Fibroblast of gingiva (primary cell): ENCODE measurements at regions not wholly inside any gene's neighbourhood (a gene's known extent, or its start where the extent isn't known, plus 50 kb on each side); places are given as distances from the start of the nearest gene placed in this dataset.
"Not testable (repeated sequence)": the region's sequence is repeated elsewhere in the genome, so short reads cannot be mapped to it uniquely, and the experiment has no call there.

Source experiments
- DNase-seq: peaks from one replicate; pipeline ENCODE4 v3.0.0-alpha.2; 2011; ENCODE audit warnings: low read depth

- no peak for DNase-seq
Measured at GRCh38 chr1:55541296-55541695, 326.1 kb upstream of the USP24 start.

GRCh38 chr1:55539652-55540512 lies 324.7 kb upstream of the USP24 start:
- no peak for DNase-seq

DNA sequence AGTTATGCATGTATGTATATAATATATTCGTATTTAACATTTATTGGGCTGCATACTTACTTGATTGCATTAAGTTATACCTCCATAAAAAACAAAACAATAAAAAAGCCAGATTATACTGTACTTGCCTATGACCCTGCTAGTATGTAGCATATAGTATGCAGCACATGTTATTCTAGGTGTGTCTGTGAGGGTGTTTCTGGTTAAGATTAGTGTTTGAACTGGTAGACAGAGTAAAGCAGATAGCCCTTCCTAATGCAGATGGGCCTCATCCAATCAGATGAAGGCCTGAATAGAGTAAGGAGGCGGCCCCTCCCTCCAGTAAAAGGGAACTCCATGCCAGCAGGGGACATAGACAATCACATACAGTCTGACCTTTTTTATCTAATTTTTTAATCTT lies 323.3 kb upstream of the USP24 start:
- no peak for DNase-seq

DNA sequence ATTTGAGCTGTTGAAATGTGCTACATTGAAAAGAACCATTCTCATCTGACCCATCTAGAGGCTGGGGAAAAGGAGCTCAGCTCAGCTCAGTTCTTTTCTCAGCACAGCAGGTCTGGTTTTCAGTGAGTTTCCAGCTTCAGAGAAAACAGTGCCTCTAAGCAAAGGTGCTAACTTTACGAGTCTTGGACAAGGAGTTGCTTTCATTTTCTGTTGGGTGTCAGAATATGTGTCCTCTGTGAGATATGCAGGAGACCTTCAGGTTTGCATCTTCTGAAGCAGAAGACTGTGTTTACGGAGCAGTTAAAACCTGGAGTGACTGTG lies 321.3 kb upstream of the USP24 start:
- DNase-seq: no peak

- no peak for DNase-seq
Measured at GRCh38 chr1:55535724-55536544, 320.8 kb upstream of the USP24 start.

DNA sequence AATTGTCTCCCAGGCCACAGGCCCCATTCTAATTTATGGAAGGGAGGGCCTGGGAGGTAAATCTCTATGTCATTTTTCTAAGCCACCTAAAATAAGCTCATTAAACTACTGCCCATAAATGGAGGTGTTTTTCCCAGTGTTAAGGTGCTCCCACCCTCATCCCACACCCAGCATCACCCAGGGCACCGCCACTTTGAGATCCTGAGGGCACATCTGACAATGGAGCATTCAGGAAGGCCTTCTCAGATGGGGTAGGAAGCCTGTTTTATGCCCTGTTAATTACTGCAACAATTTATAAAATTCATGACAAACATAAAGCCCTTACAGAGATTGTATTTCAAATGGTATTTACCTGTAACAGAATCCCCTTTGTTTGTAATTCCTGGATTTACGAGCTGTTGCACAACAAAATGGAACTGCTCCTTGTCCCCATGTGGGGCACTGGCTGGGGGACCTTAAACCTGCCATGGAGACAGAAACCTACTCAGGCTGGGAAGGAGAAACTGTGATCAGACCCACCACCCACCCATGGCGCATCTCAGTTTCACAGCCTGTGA lies 319.5 kb upstream of the USP24 start:
- DNase-seq: no peak

- DNase-seq: peak; percentile 39
Measured at GRCh38 chr1:55531644-55532043, 316.5 kb upstream of the USP24 start.

GRCh38 chr1:55530749-55531478 lies 315.8 kb upstream of the USP24 start:
- DNase-seq: no peak

DNA sequence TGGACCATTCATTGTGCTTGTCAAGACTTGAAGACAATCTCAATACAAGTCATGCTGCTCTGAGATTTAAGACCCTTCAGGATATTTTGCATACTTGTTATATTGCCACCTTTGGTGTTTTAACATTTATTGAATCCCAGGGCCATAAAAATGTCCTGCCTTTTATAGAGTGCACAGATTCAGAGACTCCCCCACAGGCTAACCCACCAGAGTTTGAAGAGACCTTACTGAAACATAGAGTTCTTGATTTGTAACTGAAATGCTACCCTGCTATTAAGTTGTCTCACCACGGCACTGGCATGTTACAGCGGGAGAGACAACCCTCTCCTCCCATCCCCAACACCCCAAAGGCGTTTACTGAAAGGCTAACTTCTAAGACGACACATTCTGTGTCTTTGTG lies 313.9 kb upstream of the USP24 start:
- DNase-seq: no peak

GRCh38 chr1:55527831-55528230 lies 312.7 kb upstream of the USP24 start:
- DNase-seq: no peak

GRCh38 chr1:55526716-55527115 lies 311.6 kb upstream of the USP24 start:
- no peak for DNase-seq

DNA sequence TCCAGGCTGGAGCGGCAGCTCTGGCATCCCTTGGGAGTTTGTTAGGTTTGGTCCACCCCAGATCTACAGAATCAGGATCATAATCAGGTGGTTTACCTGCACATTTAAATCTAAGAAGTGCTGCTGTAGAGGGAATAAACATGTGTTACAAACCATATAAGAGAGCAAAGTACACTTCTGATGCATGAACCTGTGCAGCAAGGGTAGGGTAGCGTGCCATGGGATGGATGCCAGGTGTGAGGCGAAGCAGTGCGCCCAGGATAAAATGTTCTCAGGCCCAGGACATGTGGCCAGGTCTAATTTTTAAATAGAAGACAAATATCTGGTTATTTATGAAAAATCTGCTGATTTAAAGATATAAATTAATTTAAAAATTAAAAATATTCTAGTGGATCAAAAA lies 308.8 kb upstream of the USP24 start:
- DNase-seq: no peak

GRCh38 chr1:55522982-55523381 lies 307.8 kb upstream of the USP24 start:
- no peak for DNase-seq

- no peak for DNase-seq
Measured at GRCh38 chr1:55522353-55522903, 307.3 kb upstream of the USP24 start.

DNA sequence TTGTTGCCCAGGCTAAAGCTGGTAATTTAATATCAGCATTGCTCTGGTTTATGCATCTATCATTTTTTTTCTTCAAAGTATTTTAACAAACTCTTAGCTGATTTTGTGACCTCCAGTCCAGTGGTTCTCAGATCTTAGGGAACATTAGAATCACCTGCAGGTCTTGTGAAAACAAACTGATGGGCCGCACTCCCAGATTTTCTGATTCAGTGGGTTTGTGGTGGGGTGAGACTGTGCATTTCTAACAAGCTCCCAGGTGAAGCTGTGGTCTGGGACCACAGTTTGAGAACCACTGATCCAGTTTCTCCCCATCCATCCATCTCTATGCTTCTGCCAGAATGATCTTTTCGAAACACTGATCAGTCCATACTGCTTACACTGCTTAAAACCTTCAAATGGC lies 305.7 kb upstream of the USP24 start:
- DNase-seq: no peak

DNA sequence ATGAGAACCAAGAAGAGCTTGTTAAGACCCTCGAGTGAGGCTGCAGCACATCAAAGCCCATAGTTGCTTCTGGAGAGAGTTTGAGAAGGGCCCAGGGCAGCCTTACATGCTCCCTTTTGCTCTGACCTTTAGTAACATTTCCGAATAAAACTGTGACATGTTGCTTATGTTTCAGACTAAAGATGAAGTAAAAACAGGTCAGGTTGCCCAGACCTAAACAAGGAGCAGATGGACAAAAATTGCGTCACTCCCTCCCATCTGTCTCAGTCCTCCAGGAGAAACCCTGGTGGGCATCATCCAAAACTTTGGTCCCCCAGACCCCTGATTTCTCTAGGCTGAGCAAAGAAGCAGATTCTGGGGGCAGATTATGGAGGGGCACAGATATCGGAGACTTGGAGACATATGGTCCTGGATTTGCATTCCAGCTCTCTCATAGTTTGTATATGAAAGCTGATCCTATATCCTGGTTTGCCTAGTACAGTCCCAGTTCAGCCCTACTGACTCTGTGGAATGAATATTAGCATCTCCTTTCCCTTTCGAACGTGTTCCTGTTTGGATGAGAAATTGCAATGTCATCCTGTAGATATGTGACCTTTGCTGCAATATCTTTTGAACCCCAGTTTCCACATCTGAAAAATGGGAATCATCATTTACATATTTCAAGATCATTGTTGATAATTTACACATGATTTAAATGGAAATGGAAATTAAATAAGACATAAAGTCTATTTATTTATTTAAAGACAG lies 304.9 kb upstream of the USP24 start:
- peak; percentile 95 for DNase-seq

GRCh38 chr1:55519276-55519675 lies 304.1 kb upstream of the USP24 start:
- no peak for DNase-seq

- no peak for DNase-seq
Measured at GRCh38 chr1:55517036-55517435, 301.9 kb upstream of the USP24 start.

- not testable (repeated sequence) for DNase-seq
Measured at GRCh38 chr1:55514571-55514970, 299.4 kb upstream of the USP24 start.

DNA sequence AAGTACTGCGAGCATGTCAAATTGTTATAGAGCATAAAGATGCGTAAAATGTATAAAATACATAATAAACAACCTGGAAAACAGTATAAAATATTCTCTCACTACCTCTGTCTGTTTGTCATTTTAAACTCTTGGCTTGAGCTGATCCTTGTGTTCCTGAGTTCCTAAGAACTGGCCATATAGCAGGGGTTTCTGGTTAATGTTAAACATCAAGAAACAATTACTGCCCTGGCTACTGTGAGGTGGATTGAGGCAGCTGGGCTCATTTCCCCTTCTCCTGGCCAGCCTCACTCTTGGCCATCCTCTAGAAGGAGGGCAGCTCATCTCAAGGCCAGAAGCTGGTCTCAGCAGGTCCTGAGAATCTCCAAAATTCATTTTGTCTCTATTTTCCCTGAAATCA lies 297.3 kb upstream of the USP24 start:
- no peak for DNase-seq

GRCh38 chr1:55507578-55507931 lies 292.4 kb upstream of the USP24 start:
- DNase-seq: no peak
